ENCODE measurements at regions not wholly inside any gene's neighbourhood (a gene's known extent, or its start where the extent isn't known, plus 50 kb on each side); places are given as distances from the start of the nearest gene placed in this dataset.

GRCh38 chr4:83890816-83891215 is 354.9 kb downstream of the GPAT3 start:
- Histone ChIP-seq H3K27ac (ENCODE audit: low read depth in 1 of 2, low read length in 2 of 2) (no peak overlapping the region), H3K36me3 (ENCODE audit: control insufficient read depth in 4 of 4, insufficient read depth in 3 of 4, low read depth in 1 of 4, low read length in 3 of 4) (no peaks in the 10 kb centered on the region), H3K27me3 (ENCODE audit: control insufficient read depth in 4 of 4, insufficient read depth in 4 of 4, low read length in 3 of 4) (no peaks in the 10 kb centered on the region), H3K9me3 (ENCODE audit: control insufficient read depth in 4 of 4, low read length in 3 of 4) (peaks cover 0 to 3% (median 1%) of the 10 kb centered on the region in 4 donors), H3K9ac (ENCODE audit: low read depth in 1 of 2, low read length in 2 of 2) (no peak overlapping the region), H3K4me1 (ENCODE audit: control insufficient read depth in 4 of 4, insufficient read depth in 4 of 4, low read length in 3 of 4) (no peaks in the 10 kb centered on the region), H3K4me3 (ENCODE audit: low read depth in 1 of 3, low read length in 3 of 3) (no peak overlapping the region)
- TF ChIP-seq EGR1 (IDR thresholded peaks at IDR 0.05; ENCODE audit: low read depth in 2 of 2), result no peak
- no peak for TF ChIP-seq NR2F2 (IDR thresholded peaks at IDR 0.05)
- no peak for TF ChIP-seq ZBTB33 (IDR thresholded peaks at IDR 0.05)
- no peak for TF ChIP-seq FOXA2 (IDR thresholded peaks at IDR 0.05)
- TF ChIP-seq TAF1 (conservative IDR thresholded peaks at IDR 0.05), result no peak
- TF ChIP-seq HNF4G (IDR thresholded peaks at IDR 0.05), result no peak
- TF ChIP-seq RAD21 (IDR thresholded peaks at IDR 0.05), result no peak
- TF ChIP-seq, protein P1, sequence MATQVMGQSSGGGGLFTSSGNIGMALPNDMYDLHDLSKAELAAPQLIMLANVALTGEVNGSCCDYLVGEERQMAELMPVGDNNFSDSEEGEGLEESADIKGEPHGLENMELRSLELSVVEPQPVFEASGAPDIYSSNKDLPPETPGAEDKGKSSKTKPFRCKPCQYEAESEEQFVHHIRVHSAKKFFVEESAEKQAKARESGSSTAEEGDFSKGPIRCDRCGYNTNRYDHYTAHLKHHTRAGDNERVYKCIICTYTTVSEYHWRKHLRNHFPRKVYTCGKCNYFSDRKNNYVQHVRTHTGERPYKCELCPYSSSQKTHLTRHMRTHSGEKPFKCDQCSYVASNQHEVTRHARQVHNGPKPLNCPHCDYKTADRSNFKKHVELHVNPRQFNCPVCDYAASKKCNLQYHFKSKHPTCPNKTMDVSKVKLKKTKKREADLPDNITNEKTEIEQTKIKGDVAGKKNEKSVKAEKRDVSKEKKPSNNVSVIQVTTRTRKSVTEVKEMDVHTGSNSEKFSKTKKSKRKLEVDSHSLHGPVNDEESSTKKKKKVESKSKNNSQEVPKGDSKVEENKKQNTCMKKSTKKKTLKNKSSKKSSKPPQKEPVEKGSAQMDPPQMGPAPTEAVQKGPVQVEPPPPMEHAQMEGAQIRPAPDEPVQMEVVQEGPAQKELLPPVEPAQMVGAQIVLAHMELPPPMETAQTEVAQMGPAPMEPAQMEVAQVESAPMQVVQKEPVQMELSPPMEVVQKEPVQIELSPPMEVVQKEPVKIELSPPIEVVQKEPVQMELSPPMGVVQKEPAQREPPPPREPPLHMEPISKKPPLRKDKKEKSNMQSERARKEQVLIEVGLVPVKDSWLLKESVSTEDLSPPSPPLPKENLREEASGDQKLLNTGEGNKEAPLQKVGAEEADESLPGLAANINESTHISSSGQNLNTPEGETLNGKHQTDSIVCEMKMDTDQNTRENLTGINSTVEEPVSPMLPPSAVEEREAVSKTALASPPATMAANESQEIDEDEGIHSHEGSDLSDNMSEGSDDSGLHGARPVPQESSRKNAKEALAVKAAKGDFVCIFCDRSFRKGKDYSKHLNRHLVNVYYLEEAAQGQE (IDR thresholded peaks at IDR 0.05), result no peak
- no peak for TF ChIP-seq YY1 (IDR thresholded peaks at IDR 0.05)
- no peak for TF ChIP-seq MAX (IDR thresholded peaks at IDR 0.05)
- no peak for TF ChIP-seq JUND (IDR thresholded peaks at IDR 0.05)
- no peak for TF ChIP-seq GABPA (IDR thresholded peaks at IDR 0.05 in 1 of 2, conservative IDR thresholded peaks at IDR 0.05 in 1 of 2)
- 91% methylated on average over 1 of the region's 1 CpG for WGBS
- no peak for DNase-seq (ENCODE audit: low spot score)

GRCh38 chr4:83890231-83890630 is 354.3 kb downstream of the GPAT3 start:
- Histone ChIP-seq H3K4me1 (ENCODE audit: control insufficient read depth in 4 of 4, insufficient read depth in 4 of 4, low read length in 3 of 4) (no peaks in the 10 kb centered on the region), H3K4me3 (ENCODE audit: low read depth in 1 of 3, low read length in 3 of 3) (no peak overlapping the region), H3K36me3 (ENCODE audit: control insufficient read depth in 4 of 4, insufficient read depth in 3 of 4, low read depth in 1 of 4, low read length in 3 of 4) (no peaks in the 10 kb centered on the region), H3K27ac (ENCODE audit: low read depth in 1 of 2, low read length in 2 of 2) (no peak overlapping the region), H3K9me3 (ENCODE audit: control insufficient read depth in 4 of 4, low read length in 3 of 4) (peaks cover 0 to 3% (median 1%) of the 10 kb centered on the region in 4 donors), H3K27me3 (ENCODE audit: control insufficient read depth in 4 of 4, insufficient read depth in 4 of 4, low read length in 3 of 4) (no peaks in the 10 kb centered on the region), H3K9ac (ENCODE audit: low read depth in 1 of 2, low read length in 2 of 2) (no peak overlapping the region)
- TF ChIP-seq MAX (IDR thresholded peaks at IDR 0.05), result no peak
- TF ChIP-seq YY1 (IDR thresholded peaks at IDR 0.05), result no peak
- TF ChIP-seq, protein P2, sequence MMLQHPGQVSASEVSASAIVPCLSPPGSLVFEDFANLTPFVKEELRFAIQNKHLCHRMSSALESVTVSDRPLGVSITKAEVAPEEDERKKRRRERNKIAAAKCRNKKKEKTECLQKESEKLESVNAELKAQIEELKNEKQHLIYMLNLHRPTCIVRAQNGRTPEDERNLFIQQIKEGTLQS (IDR thresholded peaks at IDR 0.05), result no peak
- TF ChIP-seq RAD21 (IDR thresholded peaks at IDR 0.05), result no peak
- TF ChIP-seq FOXA1 (IDR thresholded peaks at IDR 0.05), result no peak
- TF ChIP-seq EGR1 (IDR thresholded peaks at IDR 0.05; ENCODE audit: low read depth in 2 of 2), result no peak
- TF ChIP-seq ZBTB33 (IDR thresholded peaks at IDR 0.05), result no peak
- TF ChIP-seq, protein P1 (IDR thresholded peaks at IDR 0.05), result no peak
- TF ChIP-seq JUND (IDR thresholded peaks at IDR 0.05), result no peak
- no peak for TF ChIP-seq SP1 (IDR thresholded peaks at IDR 0.05)
- TF ChIP-seq TAF1 (conservative IDR thresholded peaks at IDR 0.05), result no peak
- TF ChIP-seq HNF4A (conservative IDR thresholded peaks at IDR 0.05), result no peak
- no peak for TF ChIP-seq HNF4G (IDR thresholded peaks at IDR 0.05)
- no peak for TF ChIP-seq GABPA (IDR thresholded peaks at IDR 0.05 in 1 of 2, conservative IDR thresholded peaks at IDR 0.05 in 1 of 2)
- no peak for TF ChIP-seq CTCF (IDR thresholded peaks at IDR 0.05; ENCODE audit: low read depth, low read length, missing input control)
- TF ChIP-seq NR2F2 (IDR thresholded peaks at IDR 0.05), result no peak
- TF ChIP-seq FOXA2 (IDR thresholded peaks at IDR 0.05), result no peak
- no peak for DNase-seq (ENCODE audit: low spot score)
- 86% methylated on average over 2 of the region's 2 CpGs for WGBS
